SK-N-SH (cell line): ENCODE measurements at regions not wholly inside any gene's neighbourhood (a gene's known extent, or its start where the extent isn't known, plus 50 kb on each side); places are given as distances from the start of the nearest gene placed in this dataset.

Experiments used
- CTCF ChIA-PET: fragments of 300-600, 350-600 bp; formaldehyde crosslinking; extraction: SDS; loops from one replicate; lab custom pipeline; 2021; lab: Yijun Ruan, JAX
- POLR2A ChIA-PET: fragments of 350-600 bp; sonication (Branson Sonifier 250); formaldehyde crosslinking; extraction: SDS; loops from one replicate; lab custom pipeline; 2020; ENCODE audit warnings: antibody characterized with exemption, inconsistent platforms; lab: Yijun Ruan, JAX
- DNase-seq: peaks from one replicate; pipeline ENCODE4 v3.0.0; 2012
- H2AFZ ChIP-seq: fragments of 200-600 bp; sonication (generic); 2 replicates; pipeline ENCODE4 v1.8.1; 2016; ENCODE audit warnings: antibody characterized with exemption, mild to moderate bottlenecking, low read depth
- H3F3A ChIP-seq: fragments of 200-600 bp; sonication (generic); replicated peaks from 2 replicates; pipeline ENCODE3; 2016; ENCODE audit warnings: antibody characterized with exemption, mild to moderate bottlenecking; ENCODE audit not compliant: insufficient read depth
- H3K27ac ChIP-seq, 2 experiments: fragments of 200-500 bp in 1 of 2; fragments of 200-600 bp in 1 of 2; sonication (Bioruptor generic) in 1 of 2; sonication (generic), shearing (Covaris generic) in 1 of 2; 2 replicates each; pipeline versions ENCODE4 v1.5.1 to v1.6.1; 2014 to 2016; ENCODE audit warnings: low read depth in 2 of 2, inconsistent platforms in 1 of 2, low read length in 1 of 2, mild to moderate bottlenecking in 1 of 2, mixed read lengths in 1 of 2
- H3K27me3 ChIP-seq: fragments of 200-600 bp; sonication (generic), shearing (Covaris generic); 2 replicates; pipeline ENCODE4 v1.6.1; 2016; ENCODE audit warnings: mixed run types; ENCODE audit not compliant: insufficient read depth
- H3K36me3 ChIP-seq, 2 experiments: fragments of 200-500 bp in 1 of 2; fragments of 200-600 bp in 1 of 2; sonication (Bioruptor generic) in 1 of 2; sonication (generic) in 1 of 2; replicated peaks in 1 of 2; 2 replicates each; pipeline versions ENCODE3 to v1.5.1; 2014 to 2016; ENCODE audit warnings: low read length in 1 of 2, mild to moderate bottlenecking in 1 of 2; ENCODE audit not compliant: insufficient read depth in 2 of 2, control insufficient read depth in 1 of 2
- H3K4me1 ChIP-seq, 2 experiments: fragments of 200-500 bp in 1 of 2; fragments of 200-600 bp in 1 of 2; sonication (Bioruptor generic) in 1 of 2; sonication (generic), shearing (Covaris generic) in 1 of 2; 2 replicates each; pipeline versions ENCODE4 v1.5.1 to v1.6.1; 2014 to 2016; ENCODE audit warnings: low read depth in 1 of 2, low read length in 1 of 2, mixed run types in 1 of 2; ENCODE audit not compliant: insufficient read depth in 2 of 2, control insufficient read depth in 1 of 2
- H3K4me2 ChIP-seq: fragments of 200-600 bp; sonication (generic), shearing (Covaris generic); 2 replicates; pipeline ENCODE4 v1.6.1; 2017; ENCODE audit warnings: mixed run types
- H3K4me3 ChIP-seq, 2 experiments: fragments of 200-500 bp in 1 of 2; fragments of 200-600 bp in 1 of 2; sonication (Bioruptor generic) in 1 of 2; sonication (generic), shearing (Covaris generic) in 1 of 2; 2 replicates each; pipeline versions ENCODE4 v1.5.1 to v1.8.1; 2014 to 2016; ENCODE audit warnings: low read depth in 2 of 2, inconsistent platforms in 1 of 2, low read length in 1 of 2, mild to moderate bottlenecking in 1 of 2, mixed read lengths in 1 of 2, moderate library complexity in 1 of 2
- H3K79me2 ChIP-seq: fragments of 200-600 bp; sonication (generic); 2 replicates; pipeline ENCODE4 v1.8.1; 2017; ENCODE audit warnings: mild to moderate bottlenecking; ENCODE audit not compliant: insufficient read depth
- H3K9ac ChIP-seq: fragments of 200-600 bp; sonication (generic); 2 replicates; pipeline ENCODE4 v1.6.1; 2017; ENCODE audit warnings: mixed run types
- H3K9me2 ChIP-seq: fragments of 200-600 bp; sonication (generic); 2 replicates; pipeline ENCODE4 v1.6.1; 2017; ENCODE audit warnings: mixed run types
- H3K9me3 ChIP-seq: fragments of 200-600 bp; sonication (generic); 2 replicates; pipeline ENCODE4 v1.6.1; 2017; ENCODE audit warnings: mixed run types, mild to moderate bottlenecking, moderate library complexity
- H4K20me1 ChIP-seq: fragments of 200-600 bp; sonication (generic); 2 replicates; pipeline ENCODE4 v1.6.1; 2017; ENCODE audit warnings: mild to moderate bottlenecking, mixed run types; ENCODE audit not compliant: insufficient read depth
- EP300 ChIP-seq, 2 experiments: IDR thresholded peaks; 2 replicates each; pipeline versions ENCODE4 v1.4.0 to v1.6.1; 2012; ENCODE audit warnings: borderline replicate concordance in 1 of 2, low read depth in 1 of 2, low read length in 1 of 2
- EZH2phosphoT487 ChIP-seq: fragments of 200-600 bp; sonication (generic); IDR thresholded peaks from 2 replicates; pipeline ENCODE4 v1.6.1; 2017; ENCODE audit warnings: low read depth, mixed run types, mild to moderate bottlenecking, antibody characterized with exemption, moderate library complexity, borderline replicate concordance
- FOSL2 ChIP-seq: IDR thresholded peaks from 2 replicates; pipeline ENCODE4 v1.4.0; 2012; ENCODE audit warnings: low read depth, mild to moderate bottlenecking, moderate library complexity, borderline replicate concordance
- FOXM1 ChIP-seq: IDR thresholded peaks from 2 replicates; pipeline ENCODE4 v1.4.0; 2012; ENCODE audit warnings: low read depth, mild to moderate bottlenecking
- IRF3 ChIP-seq: fragments of 150-350 bp; IDR thresholded peaks from 2 replicates; pipeline ENCODE4 v1.6.1; 2016; ENCODE audit warnings: mild to moderate bottlenecking, low read depth, low read length
- PBX3 ChIP-seq: IDR thresholded peaks from 2 replicates; pipeline ENCODE4; 2012
- RAD21 ChIP-seq: IDR thresholded peaks from 2 replicates; pipeline ENCODE4 v1.6.1; 2012; ENCODE audit warnings: mild to moderate bottlenecking, low read length
- TAF1 ChIP-seq: IDR thresholded peaks from 2 replicates; pipeline ENCODE4 v1.6.1; 2012; ENCODE audit warnings: low read depth, mild to moderate bottlenecking, low read length, moderate library complexity, borderline replicate concordance
- TCF12 ChIP-seq: IDR thresholded peaks from 2 replicates; pipeline ENCODE4 v1.4.0; 2012
- USF2 ChIP-seq: fragments of 150-350 bp; IDR thresholded peaks from 2 replicates; pipeline ENCODE4 v1.6.1; 2017; ENCODE audit warnings: antibody characterized with exemption, low read length, low read depth, borderline replicate concordance
- YY1 ChIP-seq: IDR thresholded peaks from 2 replicates; pipeline ENCODE4 v1.4.0; 2012; ENCODE audit warnings: low read depth, mild to moderate bottlenecking
- WGBS: methylation state at CpG from one replicate; pipeline ENCODE4 v1.1.6; 2017; ENCODE audit warnings: low lambda C conversion rate; 5-methylcytosine and 5-hydroxymethylcytosine counted together
- TF ChIP-seq, protein P1 (sequence below): IDR thresholded peaks from 2 replicates; pipeline ENCODE4 v1.4.0; 2012; ENCODE audit warnings: low read depth
- TF ChIP-seq, protein P2 (sequence below): IDR thresholded peaks from 2 replicates; pipeline ENCODE4 v1.4.0; 2012; ENCODE audit warnings: low read depth, borderline replicate concordance
- TF ChIP-seq, protein P3 (sequence below): IDR thresholded peaks from 2 replicates; pipeline ENCODE4 v1.6.1; 2012; ENCODE audit warnings: mild to moderate bottlenecking, low read depth, low read length, moderate library complexity

DNA sequence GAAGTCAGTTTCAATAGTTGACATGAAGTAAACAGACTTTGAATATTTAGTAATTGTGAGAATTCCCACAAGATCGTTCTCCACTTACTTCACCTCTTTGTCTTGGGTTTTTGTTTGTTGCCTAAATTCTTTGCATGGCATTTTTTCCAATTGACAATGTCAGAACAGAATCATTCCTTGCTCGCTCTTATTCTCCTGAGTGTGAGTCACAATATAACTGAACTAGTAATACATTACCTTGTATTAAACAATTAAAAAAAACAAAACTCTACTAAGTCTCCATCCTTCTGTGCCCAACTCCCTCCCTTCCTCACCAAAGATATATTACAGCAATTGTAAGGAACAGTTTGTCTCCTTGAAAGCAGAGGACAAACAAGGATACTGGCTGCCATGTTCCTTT is 638.8 kb upstream of the NOVA1 start:
- H3K36me3 ChIP-seq, result no peaks in the 10 kb centered on the region
- H4K20me1 ChIP-seq, result no peaks in the 10 kb centered on the region
- H3K79me2 ChIP-seq, result no peaks in the 10 kb centered on the region
- no peak overlapping the region for H2AFZ ChIP-seq
- no peak overlapping the region for H3K4me2 ChIP-seq
- H3K9me2 ChIP-seq, result no peaks in the 10 kb centered on the region
- no peak for TF ChIP-seq TCF12
- no peak for TF ChIP-seq TAF1
- TF ChIP-seq FOSL2, result no peak
- TF ChIP-seq EP300 (IDR thresholded peaks at IDR 0.05; ENCODE audit: borderline replicate concordance in 1 of 2, low read depth in 1 of 2, low read length in 1 of 2), result no peak
- TF ChIP-seq PBX3, result no peak
- TF ChIP-seq EZH2phosphoT487, result no peak
- no peak for TF ChIP-seq RAD21
- no peak for TF ChIP-seq IRF3
- TF ChIP-seq, protein P1, sequence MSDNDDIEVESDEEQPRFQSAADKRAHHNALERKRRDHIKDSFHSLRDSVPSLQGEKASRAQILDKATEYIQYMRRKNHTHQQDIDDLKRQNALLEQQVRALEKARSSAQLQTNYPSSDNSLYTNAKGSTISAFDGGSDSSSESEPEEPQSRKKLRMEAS, result no peak
- no peak for TF ChIP-seq USF2
- TF ChIP-seq, protein P2, sequence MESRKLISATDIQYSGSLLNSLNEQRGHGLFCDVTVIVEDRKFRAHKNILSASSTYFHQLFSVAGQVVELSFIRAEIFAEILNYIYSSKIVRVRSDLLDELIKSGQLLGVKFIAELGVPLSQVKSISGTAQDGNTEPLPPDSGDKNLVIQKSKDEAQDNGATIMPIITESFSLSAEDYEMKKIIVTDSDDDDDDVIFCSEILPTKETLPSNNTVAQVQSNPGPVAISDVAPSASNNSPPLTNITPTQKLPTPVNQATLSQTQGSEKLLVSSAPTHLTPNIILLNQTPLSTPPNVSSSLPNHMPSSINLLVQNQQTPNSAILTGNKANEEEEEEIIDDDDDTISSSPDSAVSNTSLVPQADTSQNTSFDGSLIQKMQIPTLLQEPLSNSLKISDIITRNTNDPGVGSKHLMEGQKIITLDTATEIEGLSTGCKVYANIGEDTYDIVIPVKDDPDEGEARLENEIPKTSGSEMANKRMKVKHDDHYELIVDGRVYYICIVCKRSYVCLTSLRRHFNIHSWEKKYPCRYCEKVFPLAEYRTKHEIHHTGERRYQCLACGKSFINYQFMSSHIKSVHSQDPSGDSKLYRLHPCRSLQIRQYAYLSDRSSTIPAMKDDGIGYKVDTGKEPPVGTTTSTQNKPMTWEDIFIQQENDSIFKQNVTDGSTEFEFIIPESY, result no peak
- TF ChIP-seq, protein P3, sequence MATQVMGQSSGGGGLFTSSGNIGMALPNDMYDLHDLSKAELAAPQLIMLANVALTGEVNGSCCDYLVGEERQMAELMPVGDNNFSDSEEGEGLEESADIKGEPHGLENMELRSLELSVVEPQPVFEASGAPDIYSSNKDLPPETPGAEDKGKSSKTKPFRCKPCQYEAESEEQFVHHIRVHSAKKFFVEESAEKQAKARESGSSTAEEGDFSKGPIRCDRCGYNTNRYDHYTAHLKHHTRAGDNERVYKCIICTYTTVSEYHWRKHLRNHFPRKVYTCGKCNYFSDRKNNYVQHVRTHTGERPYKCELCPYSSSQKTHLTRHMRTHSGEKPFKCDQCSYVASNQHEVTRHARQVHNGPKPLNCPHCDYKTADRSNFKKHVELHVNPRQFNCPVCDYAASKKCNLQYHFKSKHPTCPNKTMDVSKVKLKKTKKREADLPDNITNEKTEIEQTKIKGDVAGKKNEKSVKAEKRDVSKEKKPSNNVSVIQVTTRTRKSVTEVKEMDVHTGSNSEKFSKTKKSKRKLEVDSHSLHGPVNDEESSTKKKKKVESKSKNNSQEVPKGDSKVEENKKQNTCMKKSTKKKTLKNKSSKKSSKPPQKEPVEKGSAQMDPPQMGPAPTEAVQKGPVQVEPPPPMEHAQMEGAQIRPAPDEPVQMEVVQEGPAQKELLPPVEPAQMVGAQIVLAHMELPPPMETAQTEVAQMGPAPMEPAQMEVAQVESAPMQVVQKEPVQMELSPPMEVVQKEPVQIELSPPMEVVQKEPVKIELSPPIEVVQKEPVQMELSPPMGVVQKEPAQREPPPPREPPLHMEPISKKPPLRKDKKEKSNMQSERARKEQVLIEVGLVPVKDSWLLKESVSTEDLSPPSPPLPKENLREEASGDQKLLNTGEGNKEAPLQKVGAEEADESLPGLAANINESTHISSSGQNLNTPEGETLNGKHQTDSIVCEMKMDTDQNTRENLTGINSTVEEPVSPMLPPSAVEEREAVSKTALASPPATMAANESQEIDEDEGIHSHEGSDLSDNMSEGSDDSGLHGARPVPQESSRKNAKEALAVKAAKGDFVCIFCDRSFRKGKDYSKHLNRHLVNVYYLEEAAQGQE, result no peak
- no peak for TF ChIP-seq YY1
- TF ChIP-seq FOXM1, result no peak
- 17% methylated on average over 2 of the region's 2 CpGs for WGBS
- CTCF ChIA-PET, result no interaction called here
- DNase-seq, result no peak
- H3K4me3 ChIP-seq, result no peak overlapping the region
- H3K27ac ChIP-seq, result no peak overlapping the region
- H3F3A ChIP-seq, result no peaks in the 10 kb centered on the region
- no peaks in the 10 kb centered on the region for H3K27me3 ChIP-seq
- POLR2A ChIA-PET, result no interaction called here
- no peaks in the 10 kb centered on the region for H3K9me3 ChIP-seq
- no peak overlapping the region for H3K9ac ChIP-seq
- no peaks in the 10 kb centered on the region for H3K4me1 ChIP-seq
